ENCODE measurements at regions not wholly inside any gene's neighbourhood (a gene's known extent, or its start where the extent isn't known, plus 50 kb on each side); places are given as distances from the start of the nearest gene placed in this dataset.

GRCh38 chr15:94760348-94760747 is 529.0 kb downstream of the MCTP2 start:
- TF ChIP-seq, protein P1, sequence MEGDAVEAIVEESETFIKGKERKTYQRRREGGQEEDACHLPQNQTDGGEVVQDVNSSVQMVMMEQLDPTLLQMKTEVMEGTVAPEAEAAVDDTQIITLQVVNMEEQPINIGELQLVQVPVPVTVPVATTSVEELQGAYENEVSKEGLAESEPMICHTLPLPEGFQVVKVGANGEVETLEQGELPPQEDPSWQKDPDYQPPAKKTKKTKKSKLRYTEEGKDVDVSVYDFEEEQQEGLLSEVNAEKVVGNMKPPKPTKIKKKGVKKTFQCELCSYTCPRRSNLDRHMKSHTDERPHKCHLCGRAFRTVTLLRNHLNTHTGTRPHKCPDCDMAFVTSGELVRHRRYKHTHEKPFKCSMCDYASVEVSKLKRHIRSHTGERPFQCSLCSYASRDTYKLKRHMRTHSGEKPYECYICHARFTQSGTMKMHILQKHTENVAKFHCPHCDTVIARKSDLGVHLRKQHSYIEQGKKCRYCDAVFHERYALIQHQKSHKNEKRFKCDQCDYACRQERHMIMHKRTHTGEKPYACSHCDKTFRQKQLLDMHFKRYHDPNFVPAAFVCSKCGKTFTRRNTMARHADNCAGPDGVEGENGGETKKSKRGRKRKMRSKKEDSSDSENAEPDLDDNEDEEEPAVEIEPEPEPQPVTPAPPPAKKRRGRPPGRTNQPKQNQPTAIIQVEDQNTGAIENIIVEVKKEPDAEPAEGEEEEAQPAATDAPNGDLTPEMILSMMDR (IDR thresholded peaks at IDR 0.05; ENCODE audit: low read length): no peak
- no peak for TF ChIP-seq EZH2 (IDR thresholded peaks at IDR 0.05; ENCODE audit: borderline replicate concordance, low read length)

DNA sequence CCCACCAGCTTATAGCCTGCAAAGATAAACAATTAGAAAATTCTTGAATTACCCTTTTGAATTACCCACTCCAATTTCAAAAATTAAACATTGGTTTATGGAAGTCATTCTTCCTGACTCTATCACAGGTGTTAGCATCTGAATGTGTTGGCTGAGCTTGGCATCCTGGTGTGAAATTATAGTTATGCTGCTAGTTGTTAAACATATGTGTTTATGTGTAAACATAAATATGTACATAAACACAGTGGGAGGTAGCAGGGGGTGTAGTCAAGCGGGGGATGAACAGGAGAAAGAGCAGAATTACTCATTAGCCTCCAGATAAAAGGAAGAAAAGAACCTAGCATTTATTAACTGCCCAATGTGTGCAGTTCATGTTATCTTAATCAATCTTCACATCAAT is 530.2 kb downstream of the MCTP2 start:
- Histone ChIP-seq H2AFZ (ENCODE audit: low read length) (no peak overlapping the region), H3K9me2 (ENCODE audit: low read depth, low read length) (no peaks in the 10 kb centered on the region), H4K20me1 (ENCODE audit: insufficient read depth, low read length) (no peaks in the 10 kb centered on the region), H3K79me2 (ENCODE audit: insufficient read depth, low read length) (no peaks in the 10 kb centered on the region), H3K4me2 (ENCODE audit: low read length) (no peak overlapping the region), H3K9ac (ENCODE audit: low read length) (no peak overlapping the region), H3K27me3 (ENCODE audit: insufficient read depth, low read length) (no peaks in the 10 kb centered on the region), H3K9me3 (ENCODE audit: low read length) (no peaks in the 10 kb centered on the region), H3F3A (ENCODE audit: insufficient read depth, low read length) (no peaks in the 10 kb centered on the region), H3K4me1 (ENCODE audit: insufficient read depth, low read length, severe bottlenecking) (no peaks in the 10 kb centered on the region), H3K27ac (ENCODE audit: low read depth, low read length, poor library complexity, severe bottlenecking) (no peak overlapping the region), H3K4me3 (ENCODE audit: low read depth, low read length, poor library complexity, severe bottlenecking) (no peak overlapping the region), H3K36me3 (ENCODE audit: insufficient read depth, low read length) (no peaks in the 10 kb centered on the region)
- TF ChIP-seq EZH2 (IDR thresholded peaks at IDR 0.05; ENCODE audit: borderline replicate concordance, low read length): no peak
- TF ChIP-seq, protein P1 (IDR thresholded peaks at IDR 0.05; ENCODE audit: low read length): no peak

More at GRCh38 chr15:94760348-94760747, 529.0 kb downstream of the MCTP2 start:
- Histone ChIP-seq H3F3A (ENCODE audit: insufficient read depth, low read length) (no peaks in the 10 kb centered on the region), H4K20me1 (ENCODE audit: insufficient read depth, low read length) (no peaks in the 10 kb centered on the region), H3K27ac (ENCODE audit: low read depth, low read length, poor library complexity, severe bottlenecking) (no peak overlapping the region), H3K4me1 (ENCODE audit: insufficient read depth, low read length, severe bottlenecking) (no peaks in the 10 kb centered on the region), H2AFZ (ENCODE audit: low read length) (no peak overlapping the region), H3K36me3 (ENCODE audit: insufficient read depth, low read length) (no peaks in the 10 kb centered on the region), H3K9ac (ENCODE audit: low read length) (no peak overlapping the region), H3K4me3 (ENCODE audit: low read depth, low read length, poor library complexity, severe bottlenecking) (no peak overlapping the region), H3K9me3 (ENCODE audit: low read length) (no peaks in the 10 kb centered on the region), H3K27me3 (ENCODE audit: insufficient read depth, low read length) (no peaks in the 10 kb centered on the region), H3K9me2 (ENCODE audit: low read depth, low read length) (no peaks in the 10 kb centered on the region), H3K4me2 (ENCODE audit: low read length) (no peak overlapping the region), H3K79me2 (ENCODE audit: insufficient read depth, low read length) (no peaks in the 10 kb centered on the region)

DNA sequence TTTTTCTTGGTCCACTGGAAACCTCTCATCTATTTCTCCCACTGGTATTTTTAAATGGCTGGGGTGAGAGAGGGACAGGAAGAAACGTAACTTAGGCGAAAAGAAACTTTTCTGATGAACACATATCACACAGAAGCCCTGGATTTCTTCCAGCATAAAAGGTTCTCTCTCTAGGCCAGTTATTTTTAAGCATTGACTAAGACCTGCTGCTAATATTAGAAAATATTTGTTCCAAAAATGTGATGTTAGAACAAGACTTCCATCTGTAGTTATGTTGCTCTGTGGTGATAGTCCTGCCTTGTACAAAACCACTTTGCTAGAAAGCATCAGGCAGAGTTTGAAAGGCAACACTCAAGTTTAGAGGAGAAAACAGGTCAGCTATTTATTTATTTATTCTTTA is 537.7 kb downstream of the MCTP2 start:
- TF ChIP-seq EZH2 (IDR thresholded peaks at IDR 0.05; ENCODE audit: borderline replicate concordance, low read length): no peak
- TF ChIP-seq, protein P1 (IDR thresholded peaks at IDR 0.05; ENCODE audit: low read length): no peak
- no peaks in the 10 kb centered on the region for H4K20me1 ChIP-seq (ENCODE audit: insufficient read depth, low read length)

More for the DNA sequence above, 537.7 kb downstream of the MCTP2 start:
- no peaks in the 10 kb centered on the region for H3K27me3 ChIP-seq (ENCODE audit: insufficient read depth, low read length)
- H3K9me2 ChIP-seq (ENCODE audit: low read depth, low read length): no peaks in the 10 kb centered on the region
- H3K9ac ChIP-seq (ENCODE audit: low read length): no peak overlapping the region
- H3K9me3 ChIP-seq (ENCODE audit: low read length): no peaks in the 10 kb centered on the region
- H2AFZ ChIP-seq (ENCODE audit: low read length): no peak overlapping the region
- no peaks in the 10 kb centered on the region for H3K36me3 ChIP-seq (ENCODE audit: insufficient read depth, low read length)
- no peak overlapping the region for H3K27ac ChIP-seq (ENCODE audit: low read depth, low read length, poor library complexity, severe bottlenecking)
- no peaks in the 10 kb centered on the region for H3F3A ChIP-seq (ENCODE audit: insufficient read depth, low read length)
- no peaks in the 10 kb centered on the region for H3K4me1 ChIP-seq (ENCODE audit: insufficient read depth, low read length, severe bottlenecking)
- H3K4me2 ChIP-seq (ENCODE audit: low read length): no peak overlapping the region
- H3K79me2 ChIP-seq (ENCODE audit: insufficient read depth, low read length): no peaks in the 10 kb centered on the region
- H3K4me3 ChIP-seq (ENCODE audit: low read depth, low read length, poor library complexity, severe bottlenecking): no peak overlapping the region
